ENCODE measurements at regions not wholly inside any gene's neighbourhood (a gene's known extent, or its start where the extent isn't known, plus 50 kb on each side); places are given as distances from the start of the nearest gene placed in this dataset.

- no peak for DNase-seq (ENCODE audit: low read depth)
Measured at GRCh38 chr10:43972976-43973647, 324.4 kb upstream of the ZNF32 start.

GRCh38 chr10:43971981-43972380 is 323.3 kb upstream of the ZNF32 start:
- DNase-seq (ENCODE audit: low read depth), result no peak

- DNase-seq (ENCODE audit: low read depth), result no peak
Measured at GRCh38 chr10:43971306-43971705, 322.6 kb upstream of the ZNF32 start.

GRCh38 chr10:43970717-43971116 is 322.0 kb upstream of the ZNF32 start:
- no peak for DNase-seq (ENCODE audit: low read depth)

GRCh38 chr10:43970018-43970698 is 321.5 kb upstream of the ZNF32 start:
- no peak for DNase-seq (ENCODE audit: low read depth)

- no peak for DNase-seq (ENCODE audit: low read depth)
Measured at GRCh38 chr10:43969506-43969905, 320.8 kb upstream of the ZNF32 start.

GRCh38 chr10:43968961-43969360 is 320.3 kb upstream of the ZNF32 start:
- no peak for DNase-seq (ENCODE audit: low read depth)

GRCh38 chr10:43968076-43968475 is 319.4 kb upstream of the ZNF32 start:
- no peak for DNase-seq (ENCODE audit: low read depth)

GRCh38 chr10:43966571-43966965 is 317.9 kb upstream of the ZNF32 start:
- DNase-seq (ENCODE audit: low read depth), result no peak

- DNase-seq (ENCODE audit: low read depth), result no peak
Measured at GRCh38 chr10:43965918-43966570, 317.4 kb upstream of the ZNF32 start.

GRCh38 chr10:43965033-43965917 is 316.6 kb upstream of the ZNF32 start:
- peak; percentile 77 for DNase-seq (ENCODE audit: low read depth)

GRCh38 chr10:43964486-43964885 is 315.8 kb upstream of the ZNF32 start:
- no peak for DNase-seq (ENCODE audit: low read depth)

- no peak for DNase-seq (ENCODE audit: low read depth)
Measured at GRCh38 chr10:43963793-43964425, 315.2 kb upstream of the ZNF32 start.

GRCh38 chr10:43963379-43963778 is 314.7 kb upstream of the ZNF32 start:
- no peak for DNase-seq (ENCODE audit: low read depth)

- peak; percentile 95 for DNase-seq (ENCODE audit: low read depth)
Measured at GRCh38 chr10:43962346-43963191, 313.9 kb upstream of the ZNF32 start.

GRCh38 chr10:43961523-43962345 is 313.1 kb upstream of the ZNF32 start:
- no peak for DNase-seq (ENCODE audit: low read depth)

- DNase-seq (ENCODE audit: low read depth), result no peak
Measured at GRCh38 chr10:43960981-43961380, 312.3 kb upstream of the ZNF32 start.

- no peak for DNase-seq (ENCODE audit: low read depth)
Measured at GRCh38 chr10:43960477-43960876, 311.8 kb upstream of the ZNF32 start.

- no peak for DNase-seq (ENCODE audit: low read depth)
Measured at GRCh38 chr10:43960135-43960415, 311.4 kb upstream of the ZNF32 start.
